GM23248 (cell line): ENCODE measurements at regions not wholly inside any gene's neighbourhood (a gene's known extent, or its start where the extent isn't known, plus 50 kb on each side); places are given as distances from the start of the nearest gene placed in this dataset. TPM values are rescaled to one million over a fixed set of nuclear protein-coding genes. Genes with fewer than 3 reads are reported as not detected.

Experiments used
- DNase-seq: peaks from one replicate; pipeline ENCODE4 v3.0.0-alpha.2; 2015
- H2AFZ ChIP-seq: fragments of 200-600 bp; sonication (generic); 2 replicates; pipeline ENCODE4 v1.6.1; 2016; ENCODE audit warnings: antibody characterized with exemption
- H3F3A ChIP-seq: fragments of 200-600 bp; sonication (generic); 2 replicates; pipeline ENCODE4 v1.6.1; 2016; ENCODE audit warnings: mild to moderate bottlenecking, antibody characterized with exemption, mixed run types; ENCODE audit not compliant: insufficient read depth
- H3K27ac ChIP-seq: fragments of 200-600 bp; sonication (generic); 2 replicates; pipeline ENCODE4 v1.5.1; 2016; ENCODE audit warnings: mild to moderate bottlenecking
- H3K27me3 ChIP-seq: fragments of 200-600 bp; sonication (generic); replicated peaks from 2 replicates; pipeline ENCODE4 v1.6.1; 2016; ENCODE audit warnings: mild to moderate bottlenecking; ENCODE audit not compliant: insufficient read depth
- H3K36me3 ChIP-seq: fragments of 200-600 bp; sonication (generic); 2 replicates; pipeline ENCODE4 v1.6.1; 2016; ENCODE audit warnings: low read depth, mild to moderate bottlenecking
- H3K4me1 ChIP-seq: fragments of 200-600 bp; sonication (generic); 2 replicates; pipeline ENCODE4 v1.6.1; 2016; ENCODE audit warnings: mild to moderate bottlenecking; ENCODE audit not compliant: insufficient read depth
- H3K4me2 ChIP-seq: fragments of 200-600 bp; sonication (generic); one replicate; pipeline ENCODE4 v1.6.1; 2016; ENCODE audit warnings: mild to moderate bottlenecking; ENCODE audit not compliant: unreplicated experiment
- H3K4me3 ChIP-seq: fragments of 200-600 bp; sonication (generic); 2 replicates; pipeline ENCODE4 v1.5.1; 2016; ENCODE audit warnings: mild to moderate bottlenecking
- H3K79me2 ChIP-seq: fragments of 200-600 bp; sonication (generic); 2 replicates; pipeline ENCODE4 v1.6.1; 2016; ENCODE audit warnings: mild to moderate bottlenecking; ENCODE audit not compliant: insufficient read depth
- H3K9ac ChIP-seq: fragments of 200-600 bp; sonication (generic); 2 replicates; pipeline ENCODE4 v1.6.1; 2016; ENCODE audit warnings: mild to moderate bottlenecking
- H3K9me2 ChIP-seq: fragments of 200-600 bp; sonication (generic); 2 replicates; pipeline ENCODE4 v1.6.1; 2016; ENCODE audit warnings: mixed run types, mild to moderate bottlenecking, moderate library complexity; ENCODE audit not compliant: insufficient read depth
- H3K9me3 ChIP-seq: fragments of 200-600 bp; sonication (generic); one replicate; pipeline ENCODE4 v1.6.1; 2017; ENCODE audit warnings: low read depth
- H4K20me1 ChIP-seq: fragments of 200-600 bp; sonication (generic); 2 replicates; pipeline ENCODE4 v1.6.0; 2016; ENCODE audit not compliant: insufficient read depth
- EZH2 ChIP-seq: fragments of 200-600 bp; sonication (generic); IDR thresholded peaks from 2 replicates; pipeline ENCODE4 v1.6.1; 2018; ENCODE audit warnings: antibody characterized with exemption, mild to moderate bottlenecking; ENCODE audit not compliant: insufficient read depth, poor library complexity, severe bottlenecking
- EZH2phosphoT487 ChIP-seq: fragments of 200-600 bp; sonication (generic); IDR thresholded peaks from 2 replicates; pipeline ENCODE4 v1.6.1; 2018; ENCODE audit warnings: antibody characterized with exemption, moderate library complexity, mild to moderate bottlenecking, low read depth; ENCODE audit not compliant: insufficient read depth
- WGBS, 2 experiments: methylation state at CpG; one replicate each; pipeline ENCODE4 v1.1.6; 2015 to 2017; ENCODE audit warnings: low lambda C conversion rate in 2 of 2, low coverage in 1 of 2; ENCODE audit errors: missing lambda C conversion rate in 2 of 2; 5-methylcytosine and 5-hydroxymethylcytosine counted together
- in situ Hi-C: fragments of 300-500 bp; cut with MboI; formaldehyde crosslinking; loops from 2 replicates; pipeline ENCODE4 v1.15.0; 2020
- small RNA-seq: library from RNA; depleted of rRNA; stranded (forward); fragments of <200 nt; gene quantifications from one replicate; pipeline ENCODE3, GENCODE V24; 2014; ENCODE audit warnings: low read depth, low replicate concordance

DNA sequence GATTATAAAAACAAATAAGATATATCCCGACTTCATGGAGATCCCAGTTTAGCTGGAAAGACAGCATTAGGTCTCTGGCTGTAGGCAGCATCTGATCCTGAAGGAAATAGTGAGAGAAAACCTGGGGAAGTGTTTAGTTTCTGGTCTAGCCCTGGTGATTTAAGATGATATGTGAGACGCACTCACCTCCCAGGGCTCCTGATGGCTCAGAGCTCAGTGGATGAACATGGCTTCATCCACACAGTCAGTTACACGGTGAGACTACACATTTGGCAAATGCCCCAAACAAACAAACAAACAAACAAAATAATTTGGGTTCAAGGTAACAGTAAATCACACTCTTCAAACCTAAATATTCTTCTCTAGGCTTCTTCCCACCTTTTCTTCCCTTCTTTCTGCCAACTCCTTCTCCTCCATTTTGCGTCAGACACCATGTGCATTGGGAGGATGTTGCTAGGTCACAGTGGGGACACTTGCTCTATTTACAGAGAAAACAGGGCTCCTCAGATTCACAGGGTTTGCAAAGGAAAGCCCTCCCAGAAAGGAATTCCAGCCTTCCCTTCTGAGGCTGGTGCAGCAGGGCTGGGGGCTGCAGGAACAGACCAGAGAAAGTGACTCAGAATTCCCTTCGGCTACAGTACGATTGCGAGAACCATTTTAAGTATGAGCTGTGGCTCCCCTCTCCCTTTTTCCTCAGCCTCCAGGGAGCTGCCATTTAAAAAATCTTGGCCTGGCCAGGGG is 59.6 kb upstream of the SALL4 start:
- TF ChIP-seq EZH2 = no peak
- TF ChIP-seq EZH2phosphoT487 = no peak
- no peaks in the 10 kb centered on the region for H3K79me2 ChIP-seq
- no peak overlapping the region for H3K9ac ChIP-seq
- no peak overlapping the region for H3K4me2 ChIP-seq
- no peaks in the 10 kb centered on the region for H3K9me2 ChIP-seq
- H3K27ac ChIP-seq = no peak overlapping the region
- no peaks in the 10 kb centered on the region for H4K20me1 ChIP-seq
- no peak overlapping the region for H2AFZ ChIP-seq
- H3F3A ChIP-seq = no peaks in the 10 kb centered on the region; the same call in 1 of the 2 replicates
- no peak overlapping the region for H3K4me3 ChIP-seq
- H3K27me3 ChIP-seq = peaks cover 34% of the 10 kb centered on the region
- DNase-seq = no peak
- WGBS, 2 experiments = 78 to 87% methylated on average over 7 of the region's 7 CpGs
- H3K36me3 ChIP-seq = no peaks in the 10 kb centered on the region
- H3K9me3 ChIP-seq = no peaks in the 10 kb centered on the region
- H3K4me1 ChIP-seq = peaks cover 13% of the 10 kb centered on the region
- in situ Hi-C loops = no loop called here

DNA sequence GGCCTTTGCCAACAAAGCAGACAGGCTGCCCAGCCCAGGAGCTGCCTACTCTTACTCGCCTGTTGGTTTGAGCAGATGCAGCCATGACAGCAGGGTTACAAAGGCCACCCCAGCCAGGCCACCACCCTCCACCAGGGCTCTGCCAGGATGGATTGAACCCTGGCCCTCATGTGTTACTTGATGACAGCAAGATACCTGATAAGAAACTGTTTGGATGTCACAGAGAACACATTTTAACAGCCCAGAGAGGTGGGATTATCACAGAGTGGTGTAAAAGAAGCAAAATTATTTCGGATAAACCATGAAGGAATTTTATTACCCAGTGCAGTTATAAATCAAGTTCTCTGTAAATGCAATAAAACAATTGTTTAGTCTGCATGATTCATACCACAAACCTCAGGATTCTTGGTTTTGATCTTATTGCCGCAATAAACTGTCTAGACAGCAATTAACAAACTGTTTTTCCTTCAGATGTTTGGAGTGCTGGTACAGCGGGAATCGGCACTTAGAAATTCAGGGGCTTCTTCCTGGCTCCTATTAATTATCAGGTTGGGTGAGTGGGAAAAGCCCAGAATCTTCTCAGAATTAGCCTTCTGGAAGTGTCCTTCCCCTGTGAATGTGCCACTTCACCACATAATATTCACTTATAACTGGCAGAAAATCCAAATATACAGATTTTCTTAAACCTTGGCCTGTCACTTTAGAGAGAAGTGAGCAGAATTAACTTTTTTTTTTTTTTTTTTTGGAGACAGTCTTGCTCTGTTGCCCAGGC is 58.0 kb upstream of the SALL4 start:
- Histone ChIP-seq H2AFZ (no peak overlapping the region), H3K4me3 (no peak overlapping the region), H3K9ac (no peak overlapping the region), H3F3A (no peaks in the 10 kb centered on the region; the same call in 1 of the 2 replicates), H3K9me3 (no peaks in the 10 kb centered on the region), H3K36me3 (no peaks in the 10 kb centered on the region), H3K79me2 (no peaks in the 10 kb centered on the region), H3K4me1 (peaks cover 13% of the 10 kb centered on the region), H3K4me2 (no peak overlapping the region), H3K27me3 (peaks cover 20% of the 10 kb centered on the region), H3K9me2 (no peaks in the 10 kb centered on the region), H3K27ac (no peak overlapping the region), H4K20me1 (no peaks in the 10 kb centered on the region)
- TF ChIP-seq EZH2phosphoT487 (peak; percentile 93), EZH2 (no peak)
- DNase-seq = peak; percentile 82
- in situ Hi-C loops = no loop called here
- 13 to 23% methylated on average over 5 of the region's 5 CpGs for WGBS, 2 experiments

DNA sequence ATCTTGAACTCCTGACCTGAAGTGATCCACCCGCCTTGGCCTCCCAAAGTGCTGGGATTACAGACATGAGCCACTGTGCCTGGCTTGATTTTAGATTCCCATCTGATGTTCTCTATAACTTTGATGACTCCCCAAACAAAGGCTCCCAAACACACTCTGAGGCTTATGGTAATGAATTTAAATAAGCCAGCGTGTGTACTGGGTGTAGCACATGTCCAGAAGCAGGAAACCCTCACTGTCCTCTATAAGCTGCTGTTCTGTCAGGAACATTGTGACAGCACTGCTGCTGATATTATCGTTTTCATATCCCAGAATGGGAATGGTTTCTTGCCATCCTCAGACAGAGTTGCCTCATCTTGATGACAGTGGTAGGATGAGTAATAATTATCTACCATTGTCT is 54.1 kb upstream of the SALL4 start:
- H3K4me2 ChIP-seq = no peak overlapping the region
- H3K9me2 ChIP-seq = no peaks in the 10 kb centered on the region
- DNase-seq = peak; percentile 37
- no peaks in the 10 kb centered on the region for H3K36me3 ChIP-seq
- H3K27ac ChIP-seq = no peak overlapping the region
- H3K4me1 ChIP-seq = peaks cover 13% of the 10 kb centered on the region
- in situ Hi-C loops = no loop called here
- peaks cover 9% of the 10 kb centered on the region; the same call in 1 of the 2 replicates for H3K27me3 ChIP-seq
- WGBS, 2 experiments = 69% methylated on average over 3 of the region's 3 CpGs
- no peak overlapping the region for H3K4me3 ChIP-seq
- no peaks in the 10 kb centered on the region for H3K9me3 ChIP-seq
- TF ChIP-seq EZH2phosphoT487 (no peak), EZH2 (no peak)
- H3F3A ChIP-seq = no peaks in the 10 kb centered on the region; the same call in 1 of the 2 replicates
- no peak overlapping the region for H3K9ac ChIP-seq
- H3K79me2 ChIP-seq = no peaks in the 10 kb centered on the region
- H2AFZ ChIP-seq = no peak overlapping the region
- H4K20me1 ChIP-seq = no peaks in the 10 kb centered on the region

DNA sequence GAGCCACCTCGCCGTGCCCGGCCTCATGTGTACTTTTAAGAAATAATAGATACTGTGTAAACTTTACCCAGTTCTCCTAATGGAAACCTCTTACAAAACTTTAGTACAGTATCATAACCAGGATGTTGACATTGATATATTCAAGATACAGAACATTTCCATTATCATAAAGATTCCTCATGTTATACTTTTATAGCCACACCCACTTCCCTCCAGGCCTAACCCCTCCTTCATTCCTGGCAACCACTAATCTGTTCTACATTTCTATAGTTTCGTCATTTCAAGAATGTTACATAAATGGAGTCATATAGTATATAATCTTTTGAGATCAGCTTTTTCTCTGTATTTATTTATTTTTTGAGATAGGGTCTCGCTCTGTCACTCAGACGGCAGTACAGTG is 52.6 kb upstream of the SALL4 start:
- Histone ChIP-seq H3K4me3 (no peak overlapping the region), H3K79me2 (no peaks in the 10 kb centered on the region), H3F3A (no peaks in the 10 kb centered on the region; the same call in 1 of the 2 replicates), H3K4me1 (peaks cover 2% of the 10 kb centered on the region; the same call in 1 of the 2 replicates), H3K27ac (no peak overlapping the region), H3K36me3 (no peaks in the 10 kb centered on the region), H2AFZ (no peak overlapping the region), H3K9me2 (no peaks in the 10 kb centered on the region), H3K4me2 (no peak overlapping the region), H4K20me1 (no peaks in the 10 kb centered on the region), H3K9me3 (no peaks in the 10 kb centered on the region), H3K9ac (no peak overlapping the region), H3K27me3 (peaks cover 5% of the 10 kb centered on the region; the same call in 1 of the 2 replicates)
- no peak for DNase-seq
- no peak for TF ChIP-seq EZH2phosphoT487
- TF ChIP-seq EZH2 = no peak
- 85 to 90% methylated on average over 6 of the region's 6 CpGs for WGBS, 2 experiments
- in situ Hi-C loops = no loop called here

Small RNA genes lying in the stretch of these regions (small RNA-seq; reads per million reads assigned to genes)
- gene RNU6-347P (not detected), gene RNU7-6P (not detected)
